Parathyroid adenoma (tissue), 2 donors: ENCODE measurements at regions not wholly inside any gene's neighbourhood (a gene's known extent, or its start where the extent isn't known, plus 50 kb on each side); places are given as distances from the start of the nearest gene placed in this dataset.

ENCODE experiments used
- H2AFZ ChIP-seq: fragments of 300-600 bp; sonication (generic); one replicate; pipeline ENCODE4 v1.7.0; 2017; ENCODE audit warnings: antibody characterized with exemption, mild to moderate bottlenecking
- H3K27ac ChIP-seq: fragments of 300-600 bp; sonication (generic); one replicate; pipeline ENCODE4 v1.7.0; 2017
- H3K27me3 ChIP-seq: fragments of 300-600 bp; sonication (generic); one replicate; pipeline ENCODE4 v1.7.0; 2017; ENCODE audit warnings: low read length; ENCODE audit not compliant: control insufficient read depth, insufficient read depth
- H3K36me3 ChIP-seq: fragments of 300-600 bp; sonication (generic); one replicate; pipeline ENCODE4 v1.7.0; 2017; ENCODE audit warnings: low read length; ENCODE audit not compliant: control insufficient read depth, insufficient read depth
- H3K4me1 ChIP-seq: fragments of 300-600 bp; sonication (generic); one replicate; pipeline ENCODE4 v1.7.0; 2017; ENCODE audit warnings: control low read depth
- H3K4me2 ChIP-seq: fragments of 300-600 bp; sonication (generic); one replicate; pipeline ENCODE4 v1.7.0; 2017; ENCODE audit warnings: low read length
- H3K4me3 ChIP-seq: fragments of 300-600 bp; sonication (generic); one replicate; pipeline ENCODE4 v1.7.0; 2017; ENCODE audit warnings: low read depth, low read length
- H3K79me2 ChIP-seq: fragments of 300-600 bp; sonication (generic); one replicate; pipeline ENCODE4 v1.7.0; 2017; ENCODE audit warnings: control low read depth
- H3K9ac ChIP-seq: fragments of 300-600 bp; sonication (generic); one replicate; pipeline ENCODE4 v1.7.0; 2017; ENCODE audit warnings: mild to moderate bottlenecking
- H3K9me3 ChIP-seq: fragments of 300-600 bp; sonication (generic); one replicate; pipeline ENCODE4 v1.7.0; 2017; ENCODE audit warnings: low read length; ENCODE audit not compliant: control insufficient read depth
- TF ChIP-seq, protein P1 (sequence below): fragments of 300-600 bp; sonication (generic); IDR thresholded peaks from one replicate; pipeline ENCODE4 v1.7.0; 2017; ENCODE audit warnings: antibody characterized with exemption, mild to moderate bottlenecking
- donor health status: primary hyperparathyroidism.

DNA sequence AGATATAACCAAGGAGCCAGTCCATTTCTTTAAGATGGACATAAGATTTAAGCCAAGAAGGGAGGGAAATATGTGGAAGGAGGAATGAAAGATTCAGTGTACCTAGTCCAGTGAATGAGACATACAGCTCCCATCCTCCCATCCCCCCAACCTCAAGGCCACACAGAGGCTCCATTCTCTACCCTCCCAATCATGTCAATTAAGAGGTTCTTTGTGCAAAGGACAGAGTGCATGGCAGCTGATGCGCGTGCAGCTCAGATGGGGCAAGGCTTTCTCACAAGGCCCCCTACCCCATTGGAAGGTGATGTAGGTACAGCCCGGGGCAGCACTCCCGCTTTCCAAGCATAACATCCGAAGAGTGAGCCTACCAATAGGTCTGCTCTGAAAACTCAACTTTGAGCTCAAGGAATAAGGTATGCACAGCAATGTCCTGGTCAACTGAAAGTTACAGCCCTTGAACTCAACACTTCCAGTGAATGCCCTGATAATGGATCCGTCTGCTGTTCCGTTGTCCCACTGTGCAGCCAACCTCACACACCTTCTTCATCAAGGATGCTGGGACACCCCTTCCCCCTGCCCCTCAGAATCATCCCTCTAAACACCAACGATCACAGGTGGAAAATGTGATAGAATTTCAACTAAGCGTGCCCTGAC is 458.1 kb downstream of the SOX9 start:
- Histone ChIP-seq H3K27ac (no peak overlapping the region), H2AFZ (no peak overlapping the region), H3K36me3 (no peaks in the 10 kb centered on the region), H3K4me3 (no peak overlapping the region), H3K4me1 (no peaks in the 10 kb centered on the region), H3K4me2 (no peak overlapping the region), H3K9ac (no peak overlapping the region), H3K79me2 (no peaks in the 10 kb centered on the region), H3K9me3 (no peaks in the 10 kb centered on the region), H3K27me3 (no peaks in the 10 kb centered on the region)
- TF ChIP-seq, protein P1, sequence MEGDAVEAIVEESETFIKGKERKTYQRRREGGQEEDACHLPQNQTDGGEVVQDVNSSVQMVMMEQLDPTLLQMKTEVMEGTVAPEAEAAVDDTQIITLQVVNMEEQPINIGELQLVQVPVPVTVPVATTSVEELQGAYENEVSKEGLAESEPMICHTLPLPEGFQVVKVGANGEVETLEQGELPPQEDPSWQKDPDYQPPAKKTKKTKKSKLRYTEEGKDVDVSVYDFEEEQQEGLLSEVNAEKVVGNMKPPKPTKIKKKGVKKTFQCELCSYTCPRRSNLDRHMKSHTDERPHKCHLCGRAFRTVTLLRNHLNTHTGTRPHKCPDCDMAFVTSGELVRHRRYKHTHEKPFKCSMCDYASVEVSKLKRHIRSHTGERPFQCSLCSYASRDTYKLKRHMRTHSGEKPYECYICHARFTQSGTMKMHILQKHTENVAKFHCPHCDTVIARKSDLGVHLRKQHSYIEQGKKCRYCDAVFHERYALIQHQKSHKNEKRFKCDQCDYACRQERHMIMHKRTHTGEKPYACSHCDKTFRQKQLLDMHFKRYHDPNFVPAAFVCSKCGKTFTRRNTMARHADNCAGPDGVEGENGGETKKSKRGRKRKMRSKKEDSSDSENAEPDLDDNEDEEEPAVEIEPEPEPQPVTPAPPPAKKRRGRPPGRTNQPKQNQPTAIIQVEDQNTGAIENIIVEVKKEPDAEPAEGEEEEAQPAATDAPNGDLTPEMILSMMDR: no peak

DNA sequence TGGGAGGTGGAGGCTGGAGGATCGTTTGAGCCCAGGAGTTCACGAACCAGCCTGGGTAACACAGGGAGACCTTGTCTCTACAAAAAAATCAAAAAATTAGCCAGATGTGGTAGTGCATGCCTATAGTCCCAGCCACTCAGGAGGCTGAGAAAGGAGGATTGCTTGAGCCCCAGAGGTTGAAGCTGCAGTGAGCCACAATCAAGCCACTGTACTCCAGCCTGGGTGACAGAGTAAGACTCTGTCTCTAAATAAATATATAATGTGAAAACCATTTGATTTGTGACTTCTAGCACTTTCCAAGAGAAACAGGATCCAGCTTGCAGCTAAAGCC is 459.1 kb downstream of the SOX9 start:
- no peaks in the 10 kb centered on the region for H3K4me1 ChIP-seq
- TF ChIP-seq, protein P1: no peak
- H3K36me3 ChIP-seq: no peaks in the 10 kb centered on the region

DNA sequence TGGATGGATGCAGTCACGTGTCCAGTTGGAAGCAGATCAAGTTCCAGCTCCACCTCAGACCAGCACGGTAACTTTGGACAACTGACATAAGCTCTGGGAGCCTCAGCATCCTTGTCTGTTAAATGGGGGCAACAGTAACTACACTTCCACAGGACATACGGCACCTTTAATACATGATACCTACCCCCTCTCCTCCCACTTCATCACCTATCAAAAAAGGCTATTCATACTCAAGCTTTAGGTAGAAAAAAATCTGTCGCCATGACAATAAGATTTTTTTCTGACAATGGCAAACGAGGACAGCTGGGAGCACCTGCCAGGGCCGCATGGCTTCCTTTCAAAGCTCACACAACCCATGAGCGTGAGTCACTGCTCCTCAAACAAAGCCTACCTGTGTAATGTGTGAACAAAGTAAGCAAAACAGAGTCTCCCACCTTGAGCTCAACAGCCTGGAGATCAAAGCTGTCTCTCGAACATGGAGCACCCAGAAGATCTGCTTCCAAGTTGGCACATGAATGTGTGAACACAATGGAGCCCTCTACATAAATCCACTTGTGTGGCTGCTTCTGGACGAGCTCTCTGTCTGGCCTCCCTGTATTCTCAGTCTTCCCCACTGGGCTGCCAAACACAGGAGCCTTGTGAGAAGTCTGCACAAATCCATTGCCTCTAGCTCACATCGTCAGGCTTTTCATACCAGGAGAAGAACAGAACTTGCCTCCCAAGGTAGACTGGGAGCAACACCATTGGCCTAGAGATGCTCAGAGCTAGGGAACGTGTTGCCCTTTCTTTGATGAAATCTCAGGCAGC is 459.7 kb downstream of the SOX9 start:
- Histone ChIP-seq H3K4me1 (no peaks in the 10 kb centered on the region), H3K79me2 (no peaks in the 10 kb centered on the region), H3K27ac (no peak overlapping the region), H3K4me3 (no peak overlapping the region), H3K27me3 (no peaks in the 10 kb centered on the region), H3K4me2 (no peak overlapping the region), H2AFZ (no peak overlapping the region), H3K9me3 (no peaks in the 10 kb centered on the region), H3K9ac (no peak overlapping the region), H3K36me3 (no peaks in the 10 kb centered on the region)
- TF ChIP-seq, protein P1: no peak

More for the DNA sequence above, 459.1 kb downstream of the SOX9 start:
- Histone ChIP-seq H2AFZ (no peak overlapping the region), H3K27ac (no peak overlapping the region), H3K27me3 (no peaks in the 10 kb centered on the region), H3K9me3 (no peaks in the 10 kb centered on the region), H3K9ac (no peak overlapping the region), H3K4me3 (no peak overlapping the region), H3K79me2 (no peaks in the 10 kb centered on the region), H3K4me2 (no peak overlapping the region)

DNA sequence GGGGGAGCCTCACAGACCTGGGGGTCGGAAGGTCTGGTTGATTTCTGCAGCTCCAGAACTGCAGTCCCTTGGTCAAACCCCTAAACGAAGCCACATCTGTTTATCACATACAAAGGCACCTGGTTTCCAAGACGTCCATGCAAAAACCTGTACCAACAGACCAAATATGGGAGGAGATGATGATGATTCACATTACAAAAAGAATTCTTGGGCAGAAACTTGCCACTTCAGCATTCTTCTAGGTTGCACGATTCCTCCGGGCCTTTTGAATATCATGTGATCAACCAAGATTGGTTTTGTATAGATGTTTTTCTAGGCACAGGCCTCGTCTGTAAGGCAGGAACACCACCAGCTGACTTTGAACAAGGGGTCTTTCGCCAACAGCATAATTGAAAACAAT is 466.3 kb downstream of the SOX9 start:
- Histone ChIP-seq H3K4me2 (no peak overlapping the region), H3K4me1 (no peaks in the 10 kb centered on the region), H3K9ac (no peak overlapping the region), H3K27ac (no peak overlapping the region), H3K36me3 (no peaks in the 10 kb centered on the region), H2AFZ (no peak overlapping the region), H3K27me3 (no peaks in the 10 kb centered on the region), H3K4me3 (no peak overlapping the region), H3K79me2 (no peaks in the 10 kb centered on the region), H3K9me3 (no peaks in the 10 kb centered on the region)
- TF ChIP-seq, protein P1: no peak
